GM12864 (cell line): ENCODE measurements at regions not wholly inside any gene's neighbourhood (a gene's known extent, or its start where the extent isn't known, plus 50 kb on each side); places are given as distances from the start of the nearest gene placed in this dataset.

Experiments used
- DNase-seq: peaks from one replicate; pipeline ENCODE4 v3.0.0-alpha.2; 2011; ENCODE audit warnings: low read depth
- H3K4me3 ChIP-seq: 2 replicates; pipeline ENCODE4 v1.5.1; 2011; ENCODE audit warnings: mild to moderate bottlenecking, low read depth, low read length, control low read depth
- TF ChIP-seq, protein P1 (sequence below): IDR thresholded peaks from 2 replicates; pipeline ENCODE4 v1.5.1; 2011; ENCODE audit warnings: low read depth, mild to moderate bottlenecking, moderate library complexity, low read length, control low read depth, inconsistent platforms; ENCODE audit errors: missing control alignments

DNA sequence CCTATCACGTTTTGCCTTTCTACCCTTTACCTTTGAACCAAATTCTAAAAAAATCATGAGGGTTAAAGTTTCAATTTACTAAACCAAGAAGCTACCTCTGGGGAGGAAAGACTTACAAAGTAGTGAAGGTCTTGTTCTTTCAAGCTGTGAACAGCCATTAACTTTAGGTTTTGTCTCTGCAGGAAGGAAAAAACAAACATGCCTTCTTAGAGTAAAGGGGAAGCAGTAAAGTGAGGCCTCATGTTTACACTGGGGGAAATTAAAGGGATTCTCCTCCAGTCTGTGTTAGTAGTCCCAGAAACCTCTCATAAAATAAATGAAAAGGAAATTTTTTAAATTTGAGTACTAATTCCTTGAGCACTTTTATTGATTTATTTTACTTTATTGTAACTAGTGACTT is 780.2 kb upstream of the ADGRL2 start:
- DNase-seq: no peak
- TF ChIP-seq, protein P1, sequence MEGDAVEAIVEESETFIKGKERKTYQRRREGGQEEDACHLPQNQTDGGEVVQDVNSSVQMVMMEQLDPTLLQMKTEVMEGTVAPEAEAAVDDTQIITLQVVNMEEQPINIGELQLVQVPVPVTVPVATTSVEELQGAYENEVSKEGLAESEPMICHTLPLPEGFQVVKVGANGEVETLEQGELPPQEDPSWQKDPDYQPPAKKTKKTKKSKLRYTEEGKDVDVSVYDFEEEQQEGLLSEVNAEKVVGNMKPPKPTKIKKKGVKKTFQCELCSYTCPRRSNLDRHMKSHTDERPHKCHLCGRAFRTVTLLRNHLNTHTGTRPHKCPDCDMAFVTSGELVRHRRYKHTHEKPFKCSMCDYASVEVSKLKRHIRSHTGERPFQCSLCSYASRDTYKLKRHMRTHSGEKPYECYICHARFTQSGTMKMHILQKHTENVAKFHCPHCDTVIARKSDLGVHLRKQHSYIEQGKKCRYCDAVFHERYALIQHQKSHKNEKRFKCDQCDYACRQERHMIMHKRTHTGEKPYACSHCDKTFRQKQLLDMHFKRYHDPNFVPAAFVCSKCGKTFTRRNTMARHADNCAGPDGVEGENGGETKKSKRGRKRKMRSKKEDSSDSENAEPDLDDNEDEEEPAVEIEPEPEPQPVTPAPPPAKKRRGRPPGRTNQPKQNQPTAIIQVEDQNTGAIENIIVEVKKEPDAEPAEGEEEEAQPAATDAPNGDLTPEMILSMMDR: no peak
- no peak overlapping the region for H3K4me3 ChIP-seq

GRCh38 chr1:81010126-81010525 is 790.6 kb upstream of the ADGRL2 start:
- no peak for DNase-seq
- TF ChIP-seq, protein P1: no peak
- no peak overlapping the region for H3K4me3 ChIP-seq

DNA sequence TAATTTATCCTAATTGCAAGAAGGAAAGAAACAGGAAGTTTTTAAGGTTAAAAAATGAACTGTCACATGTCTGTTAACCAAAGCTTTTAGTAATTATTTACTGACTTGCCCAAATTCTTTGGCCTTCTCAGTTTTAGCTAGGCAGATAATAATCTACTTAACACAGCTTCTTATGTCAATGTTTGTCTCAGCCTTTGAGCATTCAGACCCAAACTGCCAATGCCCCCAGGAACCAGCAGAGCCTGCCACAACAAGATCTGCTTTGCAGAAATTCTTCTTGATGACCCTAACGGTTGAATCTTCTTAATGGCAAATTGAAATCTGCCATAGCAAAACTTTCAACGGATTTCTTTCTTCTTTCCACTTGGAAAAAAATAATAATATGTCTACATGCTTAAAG is 792.4 kb upstream of the ADGRL2 start:
- DNase-seq: no peak
- TF ChIP-seq, protein P1: no peak
- no peak overlapping the region for H3K4me3 ChIP-seq

- no peak for DNase-seq
- H3K4me3 ChIP-seq: no peak overlapping the region
- TF ChIP-seq, protein P1: no peak
Measured at GRCh38 chr1:81007024-81007423, 793.7 kb upstream of the ADGRL2 start.

- DNase-seq: no peak
- TF ChIP-seq, protein P1: no peak
- no peak overlapping the region for H3K4me3 ChIP-seq
Measured at GRCh38 chr1:81006502-81006901, 794.2 kb upstream of the ADGRL2 start.

DNA sequence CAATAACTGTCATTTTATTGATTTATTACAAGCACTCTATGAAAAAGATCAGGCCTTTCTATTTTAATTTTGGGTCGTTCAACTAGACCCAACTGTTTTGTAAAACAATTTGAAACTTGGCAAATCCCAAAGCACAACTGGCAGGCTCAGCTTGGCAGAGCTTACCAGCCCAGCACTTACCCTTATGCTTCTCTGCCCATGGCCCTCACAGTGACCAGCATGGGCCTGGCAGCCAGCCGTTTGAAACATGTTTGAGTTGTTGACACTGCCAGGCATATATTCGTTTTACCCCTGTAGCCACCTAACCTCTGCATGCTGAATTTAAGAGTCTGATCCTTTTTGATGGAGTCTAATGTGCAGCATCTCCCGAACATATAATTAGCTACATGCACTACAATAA is 796.7 kb upstream of the ADGRL2 start:
- no peak overlapping the region for H3K4me3 ChIP-seq
- no peak for DNase-seq
- TF ChIP-seq, protein P1: no peak

- no peak overlapping the region for H3K4me3 ChIP-seq
- no peak for DNase-seq
Measured at GRCh38 chr1:80994934-80995333, 805.8 kb upstream of the ADGRL2 start.

More at GRCh38 chr1:80994934-80995333, 805.8 kb upstream of the ADGRL2 start:
- TF ChIP-seq, protein P1: no peak
